ENCODE measurements at regions not wholly inside any gene's neighbourhood (a gene's known extent, or its start where the extent isn't known, plus 50 kb on each side); places are given as distances from the start of the nearest gene placed in this dataset.

- TF ChIP-seq CTCF (conservative IDR thresholded peaks at IDR 0.05; ENCODE audit: low read depth in 2 of 2): no peak
- no peak for TF ChIP-seq CREB1 (CRISPR knock-in tag; IDR thresholded peaks at IDR 0.05; ENCODE audit: low read depth)
- no peak for TF ChIP-seq EZH2 (IDR thresholded peaks at IDR 0.05; ENCODE audit: low read depth, unreplicated experiment)
- no peak for TF ChIP-seq EZH2phosphoT487 (IDR thresholded peaks at IDR 0.05; ENCODE audit: unreplicated experiment)
Observed at GRCh38 chr7:132672200-132672990, 96.1 kb upstream of the PLXNA4 start.

All from GM23338 (cell line).